HG03457 (cell line): ENCODE measurements at regions not wholly inside any gene's neighbourhood (a gene's known extent, or its start where the extent isn't known, plus 50 kb on each side); places are given as distances from the start of the nearest gene placed in this dataset.

Experiments used
- ATAC-seq: cut with Tn5 transposase; IDR thresholded peaks from one replicate; pipeline ENCODE4 v1.9.1; 2021; ENCODE audit warnings: moderate number of reproducible peaks; ENCODE audit not compliant: unreplicated experiment

- ATAC-seq = no peak
Measured at GRCh38 chr12:41897593-41897992, 247.1 kb downstream of the GXYLT1 start.

- ATAC-seq = no peak
Measured at GRCh38 chr12:41893491-41893890, 251.2 kb downstream of the GXYLT1 start.

GRCh38 chr12:41892302-41892701, 252.4 kb downstream of the GXYLT1 start:
- ATAC-seq = no peak

- ATAC-seq = no peak
Measured at GRCh38 chr12:41891226-41891625, 253.4 kb downstream of the GXYLT1 start.

GRCh38 chr12:41888285-41888684, 256.4 kb downstream of the GXYLT1 start:
- ATAC-seq = no peak

- no peak for ATAC-seq
Measured at GRCh38 chr12:41881891-41882805, 262.5 kb downstream of the GXYLT1 start.

GRCh38 chr12:41869432-41869831, 275.2 kb downstream of the GXYLT1 start:
- no peak for ATAC-seq

GRCh38 chr12:41866878-41867430, 277.7 kb downstream of the GXYLT1 start:
- ATAC-seq = no peak

GRCh38 chr12:41856228-41856627, 288.4 kb downstream of the GXYLT1 start:
- ATAC-seq = no peak

- no peak for ATAC-seq
Measured at GRCh38 chr12:41850046-41850445, 294.6 kb downstream of the GXYLT1 start.

- ATAC-seq = no peak
Measured at GRCh38 chr12:41846718-41847117, 298.0 kb downstream of the GXYLT1 start.

GRCh38 chr12:41836416-41836815, 308.3 kb downstream of the GXYLT1 start:
- ATAC-seq = no peak

- no peak for ATAC-seq
Measured at GRCh38 chr12:41835556-41835955, 309.1 kb downstream of the GXYLT1 start.

GRCh38 chr12:41819948-41820347, 324.7 kb downstream of the GXYLT1 start:
- ATAC-seq = no peak

- ATAC-seq = no peak
Measured at GRCh38 chr12:41804026-41804425, 340.6 kb downstream of the GXYLT1 start.

- ATAC-seq = no peak
Measured at GRCh38 chr12:41802803-41803202, 341.9 kb downstream of the GXYLT1 start.

GRCh38 chr12:41801261-41801660, 343.4 kb downstream of the GXYLT1 start:
- no peak for ATAC-seq

- no peak for ATAC-seq
Measured at GRCh38 chr12:41799671-41800070, 345.0 kb downstream of the GXYLT1 start.

- no peak for ATAC-seq
Measured at GRCh38 chr12:41795910-41796309, 348.8 kb downstream of the GXYLT1 start.

- no peak for ATAC-seq
Measured at GRCh38 chr12:41795051-41795600, 349.5 kb downstream of the GXYLT1 start.

- no peak for ATAC-seq
Measured at GRCh38 chr12:41794336-41794735, 350.3 kb downstream of the GXYLT1 start.

GRCh38 chr12:41784957-41785356, 359.7 kb downstream of the GXYLT1 start:
- ATAC-seq = no peak
